C1 segment of cervical spinal cord (tissue), 14 donors: ENCODE measurements at regions not wholly inside any gene's neighbourhood (a gene's known extent, or its start where the extent isn't known, plus 50 kb on each side); places are given as distances from the start of the nearest gene placed in this dataset.

Experiments
- DNase-seq, 14 donors: peaks; one replicate each; lab custom pipeline; 2025; lab: John Stamatoyannopoulos, UW

- no peak for DNase-seq
Observed at GRCh38 chr2:146048141-146048540, 1528.2 kb upstream of the ZEB2 start.

GRCh38 chr2:146041274-146041910 lies 1521.5 kb upstream of the ZEB2 start:
- no peak for DNase-seq

GRCh38 chr2:146040051-146040450 lies 1520.1 kb upstream of the ZEB2 start:
- no peak for DNase-seq

- no peak for DNase-seq
Observed at GRCh38 chr2:146038014-146038413, 1518.1 kb upstream of the ZEB2 start.

- DNase-seq: no peak
Observed at GRCh38 chr2:146037334-146037870, 1517.5 kb upstream of the ZEB2 start.

- DNase-seq: no peak
Observed at GRCh38 chr2:146031158-146031557, 1511.2 kb upstream of the ZEB2 start.

- DNase-seq: no peak
Observed at GRCh38 chr2:146027156-146027555, 1507.2 kb upstream of the ZEB2 start.

- no peak for DNase-seq
Observed at GRCh38 chr2:146025519-146025918, 1505.6 kb upstream of the ZEB2 start.

GRCh38 chr2:146024212-146024743 lies 1504.4 kb upstream of the ZEB2 start:
- no peak for DNase-seq

GRCh38 chr2:146004462-146004861 lies 1484.5 kb upstream of the ZEB2 start:
- no peak for DNase-seq

GRCh38 chr2:146003337-146003736 lies 1483.4 kb upstream of the ZEB2 start:
- no peak for DNase-seq

GRCh38 chr2:145994910-145995309 lies 1475.0 kb upstream of the ZEB2 start:
- no peak for DNase-seq

- no peak for DNase-seq
Observed at GRCh38 chr2:145992572-145992971, 1472.7 kb upstream of the ZEB2 start.

- DNase-seq: no peak
Observed at GRCh38 chr2:145987793-145988192, 1467.9 kb upstream of the ZEB2 start.

- no peak for DNase-seq
Observed at GRCh38 chr2:145985517-145985916, 1465.6 kb upstream of the ZEB2 start.

GRCh38 chr2:145984580-145984979 lies 1464.7 kb upstream of the ZEB2 start:
- DNase-seq: no peak

- no peak for DNase-seq
Observed at GRCh38 chr2:145980318-145980717, 1460.4 kb upstream of the ZEB2 start.

GRCh38 chr2:145975406-145975805 lies 1455.5 kb upstream of the ZEB2 start:
- no peak for DNase-seq

- no peak for DNase-seq
Observed at GRCh38 chr2:145961846-145962245, 1441.9 kb upstream of the ZEB2 start.

GRCh38 chr2:145960479-145961163 lies 1440.7 kb upstream of the ZEB2 start:
- DNase-seq: no peak

GRCh38 chr2:145958611-145959010 lies 1438.7 kb upstream of the ZEB2 start:
- DNase-seq: no peak

- no peak for DNase-seq
Observed at GRCh38 chr2:145957929-145958328, 1438.0 kb upstream of the ZEB2 start.

GRCh38 chr2:145939949-145940348 lies 1420.0 kb upstream of the ZEB2 start:
- no peak for DNase-seq
